Mesenteric fat pad (tissue), 1 donor: ENCODE measurements at regions not wholly inside any gene's neighbourhood (a gene's known extent, or its start where the extent isn't known, plus 50 kb on each side); places are given as distances from the start of the nearest gene placed in this dataset.

Source experiments
- DNase-seq: peaks from one replicate; pipeline ENCODE4 v3.0.0-alpha.2; 2020; ENCODE audit warnings: low spot score
- donor health status: DM: yes; HTN: yes; CAD: no.

DNA sequence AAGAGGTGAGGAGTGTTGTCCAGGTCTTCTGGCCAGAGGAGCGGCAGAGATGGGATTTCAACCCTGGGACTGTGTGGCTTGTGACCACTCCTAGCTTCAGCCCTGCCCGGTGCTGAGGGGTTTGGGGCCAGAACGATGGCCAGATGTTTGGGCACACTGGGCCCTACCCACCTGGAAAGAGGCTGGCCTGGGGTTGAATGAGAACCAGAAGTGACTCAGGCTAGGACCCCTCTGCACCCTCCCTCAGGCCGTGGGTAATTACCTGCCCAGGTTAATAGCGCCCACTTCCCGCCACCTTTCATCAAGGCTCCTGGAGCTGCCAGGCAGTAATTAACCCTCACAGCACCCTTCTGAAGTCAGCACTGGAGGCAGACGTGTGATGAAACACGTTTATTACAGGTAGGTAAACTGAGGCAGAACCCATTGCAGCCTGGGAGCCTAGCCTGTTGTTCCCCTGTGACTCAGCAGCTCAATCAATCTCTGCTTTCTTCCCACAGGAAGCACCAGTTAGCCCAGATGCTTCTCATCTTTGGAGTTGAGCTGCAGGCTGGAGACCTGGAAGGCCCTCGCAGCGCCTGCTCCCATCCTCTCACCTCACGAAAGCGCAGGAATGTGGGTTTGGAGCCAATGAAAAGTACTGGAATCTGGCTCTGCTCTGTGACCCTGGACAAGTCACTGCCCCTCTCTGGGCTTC is 120.8 kb downstream of the CEBPB start:
- DNase-seq: no peak

- peak; percentile 39 for DNase-seq
Measured at GRCh38 chr20:50312002-50312681, 121.5 kb downstream of the CEBPB start.

DNA sequence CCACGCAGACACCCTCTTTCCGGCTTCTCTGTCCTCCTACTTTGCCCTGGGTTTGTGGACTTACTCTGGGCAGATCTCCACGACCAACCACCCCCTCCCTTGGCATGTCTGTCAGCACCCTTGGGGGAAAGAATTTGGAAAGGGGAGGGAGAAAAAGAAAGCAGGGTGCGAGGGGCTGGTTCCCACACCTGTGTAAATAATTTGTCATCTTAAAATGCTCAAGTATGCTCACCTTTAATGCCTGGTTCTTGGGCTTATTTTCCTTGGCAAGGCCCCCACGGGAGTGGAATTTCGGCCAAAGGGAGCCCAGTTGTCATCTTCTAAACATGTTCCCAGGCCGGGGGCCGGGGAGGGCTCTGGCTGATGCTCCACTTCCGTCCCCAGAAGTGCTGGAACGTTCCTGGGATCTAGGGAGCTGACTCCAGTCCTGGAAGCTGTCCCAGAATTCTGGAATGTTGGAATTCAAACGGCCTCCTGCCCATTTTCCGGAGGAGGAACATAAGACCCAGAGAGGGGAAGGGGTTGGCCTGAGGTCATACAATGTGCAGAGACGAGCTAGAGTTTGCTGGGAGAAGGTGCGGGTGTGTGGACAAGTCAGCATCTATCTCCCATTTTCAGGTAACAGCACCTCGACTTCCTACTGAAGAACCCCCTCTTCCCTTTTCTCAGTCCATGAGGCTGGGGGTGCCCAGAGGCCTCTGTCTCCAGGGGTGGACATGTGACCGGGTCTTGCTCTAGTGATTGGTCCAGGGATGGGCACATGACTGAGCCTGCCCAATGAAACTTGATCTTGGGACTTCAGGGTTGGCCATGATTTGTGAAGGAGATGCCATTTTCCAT is 122.3 kb downstream of the CEBPB start:
- DNase-seq: peak; percentile 91

GRCh38 chr20:50313522-50313820 is 122.8 kb downstream of the CEBPB start:
- no peak for DNase-seq

DNA sequence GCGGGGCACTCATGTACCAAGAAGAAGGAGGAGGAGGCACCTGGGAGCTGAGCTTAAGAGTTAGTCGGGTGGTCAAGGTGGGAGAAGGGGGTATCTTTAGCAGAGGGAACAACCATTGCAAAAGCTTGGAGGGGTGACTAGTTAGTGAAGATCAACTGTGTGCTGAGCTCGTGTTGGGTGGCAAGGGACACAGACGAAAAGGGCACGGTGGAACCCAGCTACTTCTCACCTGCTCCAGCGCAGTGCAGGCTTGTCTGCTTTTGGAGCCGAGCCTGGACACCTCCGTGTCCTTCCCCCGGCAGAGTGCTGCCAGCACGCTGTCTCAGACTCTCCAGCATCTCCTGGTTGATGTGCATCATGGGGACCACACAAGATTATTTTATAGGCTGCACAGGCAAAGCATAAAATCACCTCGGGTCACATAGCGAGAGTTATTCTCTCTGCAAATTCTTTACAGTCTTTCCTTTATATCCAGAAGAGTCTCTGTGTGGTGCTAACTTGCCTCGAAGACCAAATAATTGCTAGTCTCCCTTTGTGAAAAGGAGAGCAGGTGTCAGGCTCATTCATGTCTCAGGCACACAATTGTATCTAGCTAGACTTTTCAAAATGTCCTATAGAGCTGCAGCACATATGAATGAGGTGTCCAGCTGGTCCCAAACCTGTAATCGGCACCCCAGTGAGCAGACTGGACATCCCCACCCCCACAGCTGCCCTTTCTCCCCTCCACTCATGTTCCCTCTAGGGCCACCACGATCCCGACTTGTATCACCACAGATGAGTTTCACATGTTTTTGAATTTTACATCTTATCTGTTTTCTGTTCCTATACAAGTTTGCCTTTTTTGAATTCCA is 123.4 kb downstream of the CEBPB start:
- peak; percentile 76 for DNase-seq

DNA sequence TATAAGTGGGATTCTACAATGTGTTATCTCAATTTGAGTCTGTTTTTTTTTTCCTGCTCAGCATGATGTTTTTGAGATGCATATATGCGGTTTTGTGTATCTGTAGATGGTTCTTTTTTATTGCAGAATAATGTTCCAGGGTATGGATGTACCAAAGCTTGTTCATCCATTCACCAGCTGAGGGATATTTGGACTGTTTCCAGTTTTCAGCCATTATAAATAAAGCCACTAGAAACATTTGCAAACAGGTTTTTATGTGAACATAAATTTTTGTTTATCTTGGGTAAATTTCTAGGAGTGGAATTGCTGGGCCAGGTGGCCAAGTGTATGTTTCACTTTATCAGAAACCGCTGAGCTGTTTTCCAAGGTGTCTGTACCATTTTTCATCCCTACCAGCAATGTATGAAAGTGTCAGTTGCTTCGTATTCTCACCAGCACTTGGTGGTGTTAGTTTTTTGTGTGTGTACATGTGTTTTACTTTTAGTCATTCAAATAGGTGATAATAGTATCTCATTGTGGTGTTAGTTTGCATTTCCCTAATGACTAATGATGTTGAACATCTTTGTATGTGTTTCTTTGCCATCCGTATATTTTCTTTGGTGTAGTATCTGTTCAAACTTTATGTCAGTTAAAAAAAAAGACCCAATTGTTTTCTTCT is 124.2 kb downstream of the CEBPB start:
- no peak for DNase-seq

DNA sequence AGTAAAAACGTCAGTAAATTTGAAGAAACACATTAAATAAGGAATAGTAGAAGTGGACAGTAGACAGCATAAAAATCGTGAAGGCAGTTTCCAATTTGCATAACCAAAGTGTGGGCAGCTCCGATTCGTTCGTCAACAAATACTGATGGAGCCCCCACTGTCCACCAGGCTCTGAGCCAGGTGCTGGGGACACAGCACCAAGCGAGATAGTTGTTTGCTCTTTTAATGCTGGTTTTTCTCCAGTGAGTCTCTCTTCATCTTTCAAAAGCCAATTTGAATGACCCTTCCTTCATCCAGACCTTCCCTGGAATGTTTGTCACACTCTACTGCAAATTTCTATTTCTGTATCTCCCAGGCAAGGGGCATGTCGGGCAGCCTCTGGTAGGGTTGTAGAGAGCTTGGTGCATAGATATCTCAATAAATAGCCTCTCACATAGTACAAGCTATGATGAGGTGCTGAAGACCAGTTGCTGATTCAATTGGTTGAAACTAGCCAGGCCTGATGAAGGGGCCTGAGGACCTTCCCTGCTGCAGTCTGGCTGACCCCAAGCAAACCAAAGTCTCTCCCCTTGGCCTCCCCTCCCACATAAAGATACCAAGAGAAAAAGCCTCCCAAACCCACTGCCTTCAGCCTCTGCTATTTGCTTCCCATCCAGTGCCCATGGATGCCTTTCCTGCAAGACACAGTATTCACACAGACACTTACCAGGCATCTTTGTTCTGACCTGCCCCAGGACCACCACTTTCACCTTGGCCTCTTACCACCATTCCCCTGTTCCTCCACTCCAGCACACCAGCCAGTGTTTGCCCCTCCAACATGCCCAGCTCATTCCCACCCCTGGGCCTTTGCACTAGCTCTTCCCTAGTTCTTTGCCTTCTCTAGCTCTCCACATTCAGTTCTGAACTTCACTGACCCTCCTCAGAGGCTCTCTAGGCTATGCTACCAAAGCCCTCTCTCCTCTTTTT is 125.2 kb downstream of the CEBPB start:
- peak; percentile 59 for DNase-seq

DNA sequence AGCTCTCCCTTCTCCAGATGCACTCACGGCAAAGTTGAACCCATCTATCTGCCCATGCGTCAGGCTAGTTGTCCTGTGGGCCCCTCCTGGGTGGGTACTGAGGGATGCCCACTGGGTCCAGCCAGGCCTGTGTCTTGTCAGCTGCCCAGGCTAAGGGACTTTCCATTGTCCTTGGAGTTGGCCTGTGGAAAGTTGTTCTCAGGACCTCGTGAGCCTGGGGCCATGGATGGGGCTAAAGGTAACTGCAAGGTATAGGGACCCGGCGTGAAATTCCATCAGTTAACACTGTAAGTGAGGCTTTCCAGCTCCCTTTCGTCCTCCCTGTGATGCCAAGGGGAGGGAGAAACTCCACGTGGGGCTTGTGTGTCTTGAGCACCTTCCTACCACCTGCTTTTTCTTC is 126.5 kb downstream of the CEBPB start:
- DNase-seq: peak; percentile 37

- peak; percentile 55 for DNase-seq
Measured at GRCh38 chr20:50317609-50318008, 127.0 kb downstream of the CEBPB start.

GRCh38 chr20:50318710-50319109 is 128.1 kb downstream of the CEBPB start:
- peak; percentile 18 for DNase-seq

DNA sequence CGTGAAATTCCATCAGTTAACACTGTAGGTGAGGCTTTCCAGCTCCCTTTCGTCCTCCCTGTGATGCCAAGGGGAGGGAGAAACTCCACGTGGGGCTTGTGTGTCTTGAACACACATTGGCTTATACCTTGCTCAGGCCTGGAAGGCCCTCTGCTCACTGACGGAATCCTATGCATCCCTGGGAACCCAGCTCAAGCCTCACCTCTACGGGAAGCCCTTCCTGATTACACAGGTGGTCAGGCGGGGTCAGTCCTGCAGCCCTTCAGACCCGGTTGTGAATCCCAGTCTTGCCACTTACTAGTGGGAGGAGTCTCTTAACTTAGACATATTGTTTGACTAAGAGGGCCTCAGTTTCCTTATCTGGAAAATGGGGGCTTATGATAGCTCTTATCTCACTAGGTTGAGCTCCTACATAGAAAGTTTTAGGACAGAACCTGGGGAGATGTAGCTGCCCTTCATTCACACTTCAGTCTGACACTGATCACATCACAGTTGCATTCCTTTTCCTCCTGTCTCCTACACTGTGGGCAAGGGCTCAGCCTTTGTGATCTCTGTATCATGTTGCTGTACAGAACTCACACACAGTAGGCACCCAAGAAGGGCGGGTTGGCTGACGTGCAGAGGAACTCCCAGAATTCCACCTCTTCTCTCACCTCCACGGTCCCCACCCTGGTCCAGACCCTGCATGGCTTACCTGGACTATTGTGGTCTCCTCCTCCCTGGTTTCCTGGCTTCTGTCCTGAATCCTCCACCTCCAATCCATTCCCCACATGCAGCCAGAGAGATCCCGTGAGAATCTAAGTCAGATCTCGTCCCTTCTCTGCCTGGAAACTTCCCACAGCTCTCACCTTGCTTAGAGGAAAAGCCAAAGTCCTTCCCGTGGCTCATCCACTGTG is 129.6 kb downstream of the CEBPB start:
- peak; percentile 64 for DNase-seq

DNA sequence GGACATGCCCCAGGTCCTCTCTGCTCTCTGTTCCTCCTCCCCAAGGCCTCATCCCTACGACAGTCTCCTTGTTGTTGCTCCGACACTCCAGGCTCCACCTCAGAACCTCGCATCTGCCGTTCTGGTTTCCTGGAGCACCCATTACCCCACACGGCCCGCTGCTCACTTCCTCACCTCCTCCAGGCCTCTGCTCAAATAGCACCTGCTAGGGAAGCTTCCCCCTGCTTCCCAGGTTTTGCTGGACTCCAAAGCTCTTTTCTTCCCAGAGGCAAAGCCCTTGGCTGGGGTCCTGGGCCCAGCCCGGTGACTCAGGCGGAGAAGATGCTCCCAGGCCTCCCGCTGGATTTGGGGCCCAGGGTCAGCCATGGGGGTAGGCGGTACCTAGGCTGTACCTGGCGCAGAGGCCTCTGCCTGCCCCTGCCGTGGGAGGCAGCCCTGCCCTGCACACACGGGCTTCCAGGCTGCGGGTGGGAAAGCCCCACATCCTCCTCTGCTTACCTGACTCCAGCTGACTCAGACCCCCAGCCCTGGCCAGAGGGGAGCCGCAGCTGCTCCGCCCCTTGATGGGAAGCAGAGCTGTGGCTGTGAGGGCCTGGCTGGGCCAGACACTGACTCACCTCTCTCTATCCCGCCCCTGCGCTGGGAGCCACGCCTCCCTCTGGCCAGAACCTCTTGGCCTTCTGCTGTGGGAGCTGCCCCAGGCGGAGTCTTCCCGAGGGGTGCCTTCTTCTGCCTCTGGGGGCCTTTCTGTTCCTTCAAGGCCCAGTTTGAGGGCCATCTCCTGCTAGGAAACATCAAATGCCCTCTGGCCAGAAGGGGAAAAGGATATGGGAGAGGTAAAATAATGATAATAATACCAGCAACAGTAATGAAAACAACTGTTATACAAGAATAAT is 130.5 kb downstream of the CEBPB start:
- peak; percentile 93 for DNase-seq

GRCh38 chr20:50321797-50322480 is 131.3 kb downstream of the CEBPB start:
- peak; percentile 80 for DNase-seq

DNA sequence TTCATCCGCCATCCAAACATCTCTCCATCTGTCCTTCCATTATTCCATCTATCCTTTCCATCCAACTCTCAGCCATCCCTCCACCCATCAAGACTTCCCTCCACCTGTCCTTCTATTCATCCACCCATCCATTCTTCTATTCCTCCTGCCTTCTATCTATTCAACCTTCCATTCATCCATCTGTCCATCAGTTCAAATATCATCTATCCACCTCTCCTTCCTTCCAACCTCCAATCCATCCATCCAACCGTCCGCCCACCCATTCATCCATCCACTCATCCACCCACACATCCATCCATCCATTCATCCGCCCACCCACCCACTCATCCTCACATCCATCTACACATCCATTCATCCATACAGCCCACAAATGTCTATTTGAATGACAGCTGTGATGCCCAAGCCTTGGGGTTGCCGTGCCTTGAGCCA is 132.1 kb downstream of the CEBPB start:
- peak; percentile 65 for DNase-seq

DNA sequence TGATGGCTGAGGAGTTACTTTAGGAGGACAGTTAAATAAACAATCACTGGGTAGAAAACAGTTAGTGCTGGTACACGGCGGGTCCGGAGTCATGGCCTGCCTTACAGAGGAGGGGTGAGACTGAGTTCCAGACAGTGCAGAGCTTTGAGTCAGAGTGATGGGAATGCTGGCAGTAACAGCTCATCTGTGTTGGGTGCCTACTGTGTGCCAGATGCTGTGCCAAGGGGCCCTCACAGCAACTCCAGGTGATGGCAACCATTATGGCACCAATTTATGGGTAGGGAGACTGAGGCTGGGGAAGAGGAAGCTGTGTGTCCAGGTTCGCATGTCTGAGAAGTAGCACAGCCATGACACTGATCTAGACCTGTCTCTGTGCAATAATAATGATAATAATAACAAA is 132.6 kb downstream of the CEBPB start:
- DNase-seq: peak; percentile 33
